IMR-90 (cell line): ENCODE measurements at regions not wholly inside any gene's neighbourhood (a gene's known extent, or its start where the extent isn't known, plus 50 kb on each side); places are given as distances from the start of the nearest gene placed in this dataset.

Experiments used
- ATAC-seq: fragments of 200-7000 bp; cut with Tn5 transposase; 2 replicates; pipeline ENCODE4 v1.9.1; 2020; ENCODE audit warnings: low read depth, mild to moderate bottlenecking, moderate library complexity
- BruUV-seq: library from RNA; stranded (reverse); fragments of 400-500 nt; replicated peaks from 2 replicates; lab custom pipeline; 2021; lab: Mats Ljungman, UMichigan
- CTCF ChIA-PET: fragments of 300-600 bp; formaldehyde crosslinking; extraction: SDS; loops from one replicate; lab custom pipeline; 2021; ENCODE audit warnings: antibody characterized with exemption; lab: Yijun Ruan, JAX
- POLR2A ChIA-PET: fragments of 300-600 bp; sonication (Branson Sonifier 250); formaldehyde crosslinking; loops from one replicate; lab custom pipeline; 2022; ENCODE audit warnings: antibody characterized with exemption; ENCODE audit not compliant: unreplicated experiment; lab: Charles Lee
- DNase-seq: peaks from one replicate; pipeline ENCODE4 v3.0.0; 2013
- H2AFZ ChIP-seq: replicated peaks from 2 replicates; pipeline ENCODE3; 2013; ENCODE audit warnings: low read length, mild to moderate bottlenecking; ENCODE audit not compliant: poor library complexity
- H2AK5ac ChIP-seq: 2 replicates; pipeline ENCODE4 v1.6.1; 2013; ENCODE audit warnings: low read depth, low read length, inconsistent platforms
- H2AK9ac ChIP-seq: replicated peaks from 2 replicates; pipeline ENCODE3; 2013; ENCODE audit warnings: mild to moderate bottlenecking, low read depth, low read length, moderate library complexity; ENCODE audit not compliant: poor library complexity
- H2BK120ac ChIP-seq: 2 replicates; pipeline ENCODE4 v1.6.1; 2013; ENCODE audit warnings: low read depth, low read length, inconsistent platforms
- H2BK15ac ChIP-seq: 3 replicates; pipeline ENCODE4 v1.6.1; 2013; ENCODE audit warnings: low read depth, low read length, inconsistent platforms
- H2BK20ac ChIP-seq: 2 replicates; pipeline ENCODE4 v1.6.1; 2013; ENCODE audit warnings: low read depth, mild to moderate bottlenecking, inconsistent platforms, low read length, moderate library complexity
- H2BK5ac ChIP-seq: 2 replicates; pipeline ENCODE4 v1.6.1; 2013; ENCODE audit warnings: mild to moderate bottlenecking, low read depth, low read length, inconsistent platforms; ENCODE audit not compliant: poor library complexity, severe bottlenecking
- H3K14ac ChIP-seq: replicated peaks from 2 replicates; pipeline ENCODE4 v1.6.1; 2013; ENCODE audit warnings: low read depth, low read length, inconsistent platforms
- H3K18ac ChIP-seq: 2 replicates; pipeline ENCODE4 v1.6.1; 2013; ENCODE audit warnings: low read depth, low read length, control low read depth
- H3K23ac ChIP-seq: 2 replicates; pipeline ENCODE4 v1.6.1; 2013; ENCODE audit warnings: low read depth, low read length, inconsistent platforms
- H3K27ac ChIP-seq: 2 replicates; pipeline ENCODE4 v1.5.1; 2013; ENCODE audit warnings: mild to moderate bottlenecking, control low read depth, low read length; ENCODE audit not compliant: insufficient read depth
- H3K27me3 ChIP-seq: 2 replicates; pipeline ENCODE4 v1.6.1; 2013; ENCODE audit warnings: low read length; ENCODE audit not compliant: control insufficient read depth, insufficient read depth
- H3K36me3 ChIP-seq: 2 replicates; pipeline ENCODE4 v1.6.1; 2013; ENCODE audit warnings: low read length, mixed read lengths; ENCODE audit not compliant: control insufficient read depth, insufficient read depth
- H3K4ac ChIP-seq: 2 replicates; pipeline ENCODE4 v1.6.1; 2013; ENCODE audit warnings: low read depth, low read length, inconsistent platforms
- H3K4me1 ChIP-seq: 2 replicates; pipeline ENCODE4 v1.6.1; 2013; ENCODE audit warnings: low read length, mixed read lengths; ENCODE audit not compliant: control insufficient read depth, insufficient read depth
- H3K4me2 ChIP-seq: 2 replicates; pipeline ENCODE4 v1.6.1; 2013; ENCODE audit warnings: low read depth, mild to moderate bottlenecking, control low read depth, low read length, moderate library complexity
- H3K4me3 ChIP-seq: 2 replicates; pipeline ENCODE4 v1.5.1; 2013; ENCODE audit warnings: low read depth, mild to moderate bottlenecking, control low read depth, low read length, moderate library complexity; ENCODE audit not compliant: insufficient read depth
- H3K56ac ChIP-seq: 2 replicates; pipeline ENCODE4 v1.6.1; 2013; ENCODE audit warnings: low read length, inconsistent platforms; ENCODE audit not compliant: insufficient read depth; ENCODE audit errors: extremely low read depth
- H3K79me1 ChIP-seq, 2 experiments: 2 replicates each; pipeline ENCODE4 v1.6.1; 2013; ENCODE audit warnings: low read length in 2 of 2, inconsistent platforms in 1 of 2, low read depth in 1 of 2
- H3K9ac ChIP-seq: 2 replicates; pipeline ENCODE4 v1.6.1; 2013; ENCODE audit warnings: low read depth, low read length, control low read depth
- H3K9me1 ChIP-seq: 2 replicates; pipeline ENCODE4 v1.6.1; 2013; ENCODE audit warnings: low read length, inconsistent platforms; ENCODE audit not compliant: insufficient read depth
- H3K9me3 ChIP-seq: 2 replicates; pipeline ENCODE4 v1.6.1; 2013; ENCODE audit warnings: low read length; ENCODE audit not compliant: control insufficient read depth, insufficient read depth
- H4K20me1 ChIP-seq: 2 replicates; pipeline ENCODE4 v1.6.1; 2013; ENCODE audit warnings: low read length, inconsistent platforms; ENCODE audit not compliant: insufficient read depth
- H4K5ac ChIP-seq: 2 replicates; pipeline ENCODE4 v1.6.1; 2013; ENCODE audit warnings: mild to moderate bottlenecking, low read depth, low read length, control low read depth
- H4K8ac ChIP-seq, 2 experiments: 2 replicates each; pipeline ENCODE4 v1.6.1; 2013; ENCODE audit warnings: low read depth in 2 of 2, low read length in 2 of 2, control low read depth in 1 of 2, inconsistent platforms in 1 of 2
- H4K91ac ChIP-seq: 2 replicates; pipeline ENCODE4 v1.6.1; 2013; ENCODE audit warnings: low read depth, low read length, inconsistent platforms; ENCODE audit not compliant: insufficient read depth
- BHLHE40 ChIP-seq: fragments of 150-350 bp; IDR thresholded peaks from 2 replicates; pipeline ENCODE4 v1.6.1; 2016; ENCODE audit warnings: mild to moderate bottlenecking, low read depth, low read length
- CEBPB ChIP-seq: IDR thresholded peaks from 2 replicates; pipeline ENCODE4 v1.6.1; 2012; ENCODE audit warnings: low read depth, low read length, improper control_type of control experiment
- CHD1 ChIP-seq: IDR thresholded peaks from 2 replicates; pipeline ENCODE4 v1.6.1; 2012; ENCODE audit warnings: low read depth, low read length, improper control_type of control experiment
- CTCF ChIP-seq: conservative IDR thresholded peaks from 2 replicates; pipeline ENCODE4 v1.5.1; 2012; ENCODE audit warnings: mild to moderate bottlenecking, low read depth, low read length, improper control_type of control experiment
- ELK1 ChIP-seq: fragments of 150-350 bp; IDR thresholded peaks from 2 replicates; pipeline ENCODE4 v1.6.1; 2016; ENCODE audit warnings: low read depth, mild to moderate bottlenecking, low read length, moderate library complexity, borderline replicate concordance
- FOS ChIP-seq: fragments of 150-350 bp; IDR thresholded peaks from 2 replicates; pipeline ENCODE4 v1.6.1; 2016; ENCODE audit warnings: low read depth, low read length
- MAFK ChIP-seq: IDR thresholded peaks from 2 replicates; pipeline ENCODE4 v1.6.1; 2012; ENCODE audit warnings: low read depth, low read length, improper control_type of control experiment
- MAZ ChIP-seq: IDR thresholded peaks from 2 replicates; pipeline ENCODE4 v1.6.1; 2012; ENCODE audit warnings: low read depth, mild to moderate bottlenecking, low read length, improper control_type of control experiment, moderate library complexity, borderline replicate concordance
- MXI1 ChIP-seq: IDR thresholded peaks from 2 replicates; pipeline ENCODE4 v1.6.1; 2012; ENCODE audit warnings: low read depth, mild to moderate bottlenecking, low read length, moderate library complexity, borderline replicate concordance
- NFE2L2 ChIP-seq: fragments of 150-350 bp; IDR thresholded peaks from 2 replicates; pipeline ENCODE4 v1.6.1; 2016; ENCODE audit warnings: low read depth, mild to moderate bottlenecking, low read length
- POLR2A ChIP-seq: IDR thresholded peaks from 2 replicates; pipeline ENCODE4 v1.6.1; 2012; ENCODE audit warnings: mild to moderate bottlenecking, low read depth, low read length
- RAD21 ChIP-seq: IDR thresholded peaks from 2 replicates; pipeline ENCODE4 v1.6.1; 2012; ENCODE audit warnings: low read length, improper control_type of control experiment
- RCOR1 ChIP-seq: IDR thresholded peaks from 2 replicates; pipeline ENCODE4 v1.6.1; 2012; ENCODE audit warnings: mild to moderate bottlenecking, low read length, improper control_type of control experiment; ENCODE audit not compliant: insufficient replicate concordance
- RFX5 ChIP-seq: IDR thresholded peaks from 2 replicates; pipeline ENCODE4 v1.8.0; 2012; ENCODE audit warnings: low read depth, mild to moderate bottlenecking, low read length, moderate library complexity
- SMC3 ChIP-seq: fragments of 150-350 bp; IDR thresholded peaks from 2 replicates; pipeline ENCODE4 v1.6.1; 2016; ENCODE audit warnings: low read depth, mild to moderate bottlenecking, antibody characterized with exemption, low read length, moderate library complexity
- USF2 ChIP-seq: fragments of 150-350 bp; IDR thresholded peaks from 2 replicates; pipeline ENCODE4 v1.6.1; 2017; ENCODE audit warnings: mild to moderate bottlenecking, antibody characterized with exemption, low read length, low read depth
- WGBS, 2 experiments: methylation state at CpG; one replicate each; pipeline versions ENCODE4 v1.1.5 to v1.1.7; 2013; ENCODE audit warnings: missing lambda C conversion rate in 2 of 2; ENCODE audit not compliant: insufficient read length in 1 of 2; ENCODE audit errors: extremely low coverage in 2 of 2; 5-methylcytosine and 5-hydroxymethylcytosine counted together
- dilution Hi-C: fragments of 300-500 bp; cut with HindIII; formaldehyde crosslinking; loops from one replicate; pipeline ENCODE4 v1.14.3; 2018; ENCODE audit warnings: low sequenced_read_pairs; ENCODE audit not compliant: unreplicated experiment
- in situ Hi-C: fragments of 300-500 bp; cut with MboI; formaldehyde crosslinking; loops from 3 replicates; pipeline ENCODE4 v1.14.3; 2019; ENCODE audit warnings: low sequenced_read_pairs, inconsistent platforms, mixed read lengths
- intact Hi-C: fragments of 100-400 bp; cut with micrococcal nuclease; formaldehyde crosslinking; loops from 2 replicates; pipeline ENCODE4 v1.10.0; 2022

- CTCF ChIA-PET, result no interaction called here
- POLR2A ChIA-PET, result no interaction called here
- DNase-seq, result no peak
These were observed 230.1 kb upstream of the CCDC150 start for GRCh38 chr2:196409376-196409775.

More at GRCh38 chr2:196409376-196409775, 230.1 kb upstream of the CCDC150 start:
- no TSS peak for BruUV-seq
- Histone ChIP-seq H4K91ac (no peak overlapping the region), H2BK120ac (no peak overlapping the region), H2BK5ac (no peak overlapping the region), H4K8ac (no peak overlapping the region), H2AFZ (no peak overlapping the region), H3K9me3 (no peaks in the 10 kb centered on the region), H2BK20ac (no peak overlapping the region), H3K4me2 (no peak overlapping the region), H3K79me1 (peaks cover 0 to 3% of the 10 kb centered on the region in 2 experiments; a peak in 1 of 4 replicates), H3K23ac (no peak overlapping the region), H2AK5ac (no peak overlapping the region), H3K27me3 (no peaks in the 10 kb centered on the region), H4K5ac (no peak overlapping the region), H3K9ac (no peak overlapping the region), H3K4me1 (no peaks in the 10 kb centered on the region), H2AK9ac (no peak overlapping the region), H3K18ac (no peak overlapping the region), H4K20me1 (no peaks in the 10 kb centered on the region), H3K36me3 (no peaks in the 10 kb centered on the region), H3K56ac (no peak overlapping the region), H3K9me1 (peaks cover 3% of the 10 kb centered on the region), H3K4me3 (no peak overlapping the region), H3K14ac (no peak overlapping the region), H3K27ac (no peak overlapping the region), H3K4ac (no peak overlapping the region), H2BK15ac (no peak overlapping the region)
- dilution Hi-C loops, result no loop called here
- no CpG with 5 or more reads among the region's 3 CpGs for WGBS, 2 experiments
- intact Hi-C loops, result no loop called here
- ATAC-seq, result no peak
- in situ Hi-C loops, result no loop called here
- TF ChIP-seq FOS (no peak), RCOR1 (no peak), RAD21 (no peak), POLR2A (no peak), NFE2L2 (no peak), CTCF (no peak), MAZ (no peak), ELK1 (no peak), USF2 (no peak), BHLHE40 (no peak), MAFK (no peak), CHD1 (no peak), RFX5 (no peak), SMC3 (no peak), MXI1 (no peak), CEBPB (no peak)
